Body of pancreas (tissue), 4 donors: ENCODE measurements at regions not wholly inside any gene's neighbourhood (a gene's known extent, or its start where the extent isn't known, plus 50 kb on each side); places are given as distances from the start of the nearest gene placed in this dataset.

ENCODE experiments used
- CTCF ChIP-seq, 7 experiments: fragments of 450-650 bp in 4 of 7; fragments of 200-600 bp in 3 of 7; sonication (generic) in 3 of 7; IDR thresholded peaks; one replicate each; pipeline ENCODE4 v1.5.1; 2016 to 2019; ENCODE audit warnings: antibody characterized with exemption in 7 of 7
- POLR2A ChIP-seq, 3 donors: fragments of 450-650 bp; IDR thresholded peaks; one replicate each; pipeline ENCODE4 v1.6.1; 2016; ENCODE audit warnings: antibody characterized with exemption in 3 of 3, mild to moderate bottlenecking in 2 of 3

GRCh38 chr10:130486906-130487305, 350.7 kb downstream of the GLRX3 start:
- TF ChIP-seq CTCF (IDR thresholded peaks at IDR 0.05) (no peak), POLR2A (IDR thresholded peaks at IDR 0.05) (no peak)
